ENCODE measurements at regions not wholly inside any gene's neighbourhood (a gene's known extent, or its start where the extent isn't known, plus 50 kb on each side); places are given as distances from the start of the nearest gene placed in this dataset.

- TF ChIP-seq POLR2AphosphoS5 (IDR thresholded peaks at IDR 0.05; ENCODE audit: low read depth, low read length) = no peak
- TF ChIP-seq TAF1 (IDR thresholded peaks at IDR 0.05; ENCODE audit: borderline replicate concordance, low read depth, low read length) = no peak
- no peak for TF ChIP-seq POLR2A (IDR thresholded peaks at IDR 0.05; ENCODE audit: low read depth, low read length)
- DNase-seq (ENCODE audit: insufficient read length) = no peak
- no peak for FAIRE-seq
These were observed 600.7 kb downstream of the IRS1 start for GRCh38 chr2:226198956-226199355.

GRCh38 chr2:226190479-226191252 lies 609.0 kb downstream of the IRS1 start:
- FAIRE-seq (no peak), DNase-seq (ENCODE audit: insufficient read length) (no peak)
- TF ChIP-seq POLR2A (IDR thresholded peaks at IDR 0.05; ENCODE audit: low read depth, low read length) (no peak), POLR2AphosphoS5 (IDR thresholded peaks at IDR 0.05; ENCODE audit: low read depth, low read length) (no peak)

GRCh38 chr2:226189061-226189460 lies 610.6 kb downstream of the IRS1 start:
- DNase-seq (ENCODE audit: insufficient read length) = no peak
- no peak for FAIRE-seq

GRCh38 chr2:226187616-226188015 lies 612.0 kb downstream of the IRS1 start:
- no peak for FAIRE-seq
- DNase-seq (ENCODE audit: insufficient read length) = no peak
- TF ChIP-seq POLR2A (IDR thresholded peaks at IDR 0.05; ENCODE audit: low read depth, low read length) (no peak), POLR2AphosphoS5 (IDR thresholded peaks at IDR 0.05; ENCODE audit: low read depth, low read length) (no peak), TAF1 (IDR thresholded peaks at IDR 0.05; ENCODE audit: borderline replicate concordance, low read depth, low read length) (no peak)

More at GRCh38 chr2:226189061-226189460, 610.6 kb downstream of the IRS1 start:
- no peak for TF ChIP-seq POLR2A (IDR thresholded peaks at IDR 0.05; ENCODE audit: low read depth, low read length)
- no peak for TF ChIP-seq TAF1 (IDR thresholded peaks at IDR 0.05; ENCODE audit: borderline replicate concordance, low read depth, low read length)
- TF ChIP-seq POLR2AphosphoS5 (IDR thresholded peaks at IDR 0.05; ENCODE audit: low read depth, low read length) = no peak

- TF ChIP-seq POLR2AphosphoS5 (IDR thresholded peaks at IDR 0.05; ENCODE audit: low read depth, low read length) (no peak), POLR2A (IDR thresholded peaks at IDR 0.05; ENCODE audit: low read depth, low read length) (no peak), TAF1 (IDR thresholded peaks at IDR 0.05; ENCODE audit: borderline replicate concordance, low read depth, low read length) (no peak)
- no peak for DNase-seq (ENCODE audit: insufficient read length)
- FAIRE-seq = no peak
These were observed 612.5 kb downstream of the IRS1 start for GRCh38 chr2:226187156-226187555.

- DNase-seq (ENCODE audit: insufficient read length) (no peak), FAIRE-seq (no peak)
- TF ChIP-seq TAF1 (IDR thresholded peaks at IDR 0.05; ENCODE audit: borderline replicate concordance, low read depth, low read length) (no peak), POLR2A (IDR thresholded peaks at IDR 0.05; ENCODE audit: low read depth, low read length) (no peak), POLR2AphosphoS5 (IDR thresholded peaks at IDR 0.05; ENCODE audit: low read depth, low read length) (no peak)
These were observed 613.9 kb downstream of the IRS1 start for GRCh38 chr2:226185616-226186211.

GRCh38 chr2:226184940-226185615 lies 614.5 kb downstream of the IRS1 start:
- DNase-seq (ENCODE audit: insufficient read length) (no peak), FAIRE-seq (no peak)
- TF ChIP-seq POLR2A (IDR thresholded peaks at IDR 0.05; ENCODE audit: low read depth, low read length) = no peak
- no peak for TF ChIP-seq POLR2AphosphoS5 (IDR thresholded peaks at IDR 0.05; ENCODE audit: low read depth, low read length)
- TF ChIP-seq TAF1 (IDR thresholded peaks at IDR 0.05; ENCODE audit: borderline replicate concordance, low read depth, low read length) = no peak

GRCh38 chr2:226184540-226184939 lies 615.1 kb downstream of the IRS1 start:
- FAIRE-seq = no peak
- TF ChIP-seq POLR2A (IDR thresholded peaks at IDR 0.05; ENCODE audit: low read depth, low read length) (no peak), TAF1 (IDR thresholded peaks at IDR 0.05; ENCODE audit: borderline replicate concordance, low read depth, low read length) (no peak), POLR2AphosphoS5 (IDR thresholded peaks at IDR 0.05; ENCODE audit: low read depth, low read length) (no peak)

GRCh38 chr2:226183550-226183949 lies 616.1 kb downstream of the IRS1 start:
- no peak for FAIRE-seq
- TF ChIP-seq TAF1 (IDR thresholded peaks at IDR 0.05; ENCODE audit: borderline replicate concordance, low read depth, low read length) (no peak), POLR2AphosphoS5 (IDR thresholded peaks at IDR 0.05; ENCODE audit: low read depth, low read length) (no peak), POLR2A (IDR thresholded peaks at IDR 0.05; ENCODE audit: low read depth, low read length) (no peak)
- DNase-seq (ENCODE audit: insufficient read length) = no peak

More at GRCh38 chr2:226184540-226184939, 615.1 kb downstream of the IRS1 start:
- no peak for DNase-seq (ENCODE audit: insufficient read length)

GRCh38 chr2:226183033-226183432 lies 616.6 kb downstream of the IRS1 start:
- FAIRE-seq = no peak
- DNase-seq (ENCODE audit: insufficient read length) = no peak
- TF ChIP-seq TAF1 (IDR thresholded peaks at IDR 0.05; ENCODE audit: borderline replicate concordance, low read depth, low read length) = no peak
- no peak for TF ChIP-seq POLR2AphosphoS5 (IDR thresholded peaks at IDR 0.05; ENCODE audit: low read depth, low read length)
- TF ChIP-seq POLR2A (IDR thresholded peaks at IDR 0.05; ENCODE audit: low read depth, low read length) = no peak

GRCh38 chr2:226181909-226182308 lies 617.7 kb downstream of the IRS1 start:
- DNase-seq (ENCODE audit: insufficient read length) = no peak
- no peak for FAIRE-seq
- TF ChIP-seq POLR2AphosphoS5 (IDR thresholded peaks at IDR 0.05; ENCODE audit: low read depth, low read length) (no peak), POLR2A (IDR thresholded peaks at IDR 0.05; ENCODE audit: low read depth, low read length) (no peak), TAF1 (IDR thresholded peaks at IDR 0.05; ENCODE audit: borderline replicate concordance, low read depth, low read length) (no peak)

All from GM12892 (cell line).